ENCODE measurements at regions not wholly inside any gene's neighbourhood (a gene's known extent, or its start where the extent isn't known, plus 50 kb on each side); places are given as distances from the start of the nearest gene placed in this dataset.

GRCh38 chr13:65508745-65509144 is 1721.4 kb downstream of the PCDH9 start:
- Histone ChIP-seq H3K79me2 (ENCODE audit: control insufficient read depth, low read length) (no peaks in the 10 kb centered on the region), H3K9me3 (ENCODE audit: control insufficient read depth, insufficient read depth, low read length) (no peaks in the 10 kb centered on the region), H3K4me2 (ENCODE audit: low read length) (no peak overlapping the region), H3K27ac (ENCODE audit: low read depth, low read length) (no peak overlapping the region), H3K36me3 (ENCODE audit: control insufficient read depth, low read length) (no peaks in the 10 kb centered on the region), H3K4me3 (ENCODE audit: low read length) (no peak overlapping the region), H3K27me3 (ENCODE audit: control insufficient read depth, low read length) (no peaks in the 10 kb centered on the region), H4K20me1 (ENCODE audit: control insufficient read depth, insufficient read depth, low read depth, low read length) (no peaks in the 10 kb centered on the region), H3K4me1 (ENCODE audit: control insufficient read depth, low read length) (no peaks in the 10 kb centered on the region), H3K9me2 (replicated peaks; ENCODE audit: control insufficient read depth, low read length) (no peaks in the 10 kb centered on the region), H3F3A (ENCODE audit: control insufficient read depth, insufficient read depth) (no peaks in the 10 kb centered on the region)
- TF ChIP-seq CTCF (IDR thresholded peaks at IDR 0.05; ENCODE audit: low read depth, low read length, poor library complexity, severe bottlenecking) (no peak), EZH2phosphoT487 (IDR thresholded peaks at IDR 0.05; ENCODE audit: borderline replicate concordance, low read length) (no peak)

- TF ChIP-seq CTCF (IDR thresholded peaks at IDR 0.05; ENCODE audit: low read depth, low read length, poor library complexity, severe bottlenecking) (no peak), EZH2phosphoT487 (IDR thresholded peaks at IDR 0.05; ENCODE audit: borderline replicate concordance, low read length) (no peak)
- Histone ChIP-seq H3K4me2 (ENCODE audit: low read length) (no peak overlapping the region), H3K27me3 (ENCODE audit: control insufficient read depth, low read length) (no peaks in the 10 kb centered on the region), H3K9me2 (replicated peaks; ENCODE audit: control insufficient read depth, low read length) (no peaks in the 10 kb centered on the region), H4K20me1 (ENCODE audit: control insufficient read depth, insufficient read depth, low read depth, low read length) (no peaks in the 10 kb centered on the region), H3F3A (ENCODE audit: control insufficient read depth, insufficient read depth) (no peaks in the 10 kb centered on the region), H3K79me2 (ENCODE audit: control insufficient read depth, low read length) (no peaks in the 10 kb centered on the region), H3K27ac (ENCODE audit: low read depth, low read length) (no peak overlapping the region), H3K36me3 (ENCODE audit: control insufficient read depth, low read length) (no peaks in the 10 kb centered on the region), H3K4me1 (ENCODE audit: control insufficient read depth, low read length) (no peaks in the 10 kb centered on the region), H3K4me3 (ENCODE audit: low read length) (no peak overlapping the region), H3K9me3 (ENCODE audit: control insufficient read depth, insufficient read depth, low read length) (no peaks in the 10 kb centered on the region)
Measured at GRCh38 chr13:65508338-65508737, 1721.8 kb downstream of the PCDH9 start.

DNA sequence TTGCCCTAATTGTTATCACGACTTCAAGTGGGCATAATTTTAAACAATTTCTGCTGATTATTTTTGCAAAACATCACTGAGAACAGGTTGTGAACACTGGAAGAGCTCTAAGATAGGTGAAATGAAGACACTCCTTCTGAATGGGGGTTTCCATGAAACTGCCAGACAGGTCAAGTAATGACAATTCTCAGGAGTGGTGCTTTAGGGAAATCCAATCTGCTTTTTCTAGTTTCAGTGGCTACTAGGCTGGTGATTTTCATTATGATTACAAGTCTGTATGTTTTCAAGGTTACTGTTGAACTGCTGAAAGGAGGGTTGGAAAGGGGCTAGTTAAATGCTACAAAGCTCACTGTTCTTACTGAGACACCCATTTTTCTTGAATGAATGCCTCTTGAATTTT is 1724.2 kb downstream of the PCDH9 start:
- Histone ChIP-seq H3K36me3 (ENCODE audit: control insufficient read depth, low read length) (no peaks in the 10 kb centered on the region), H3F3A (ENCODE audit: control insufficient read depth, insufficient read depth) (no peaks in the 10 kb centered on the region), H3K9me2 (replicated peaks; ENCODE audit: control insufficient read depth, low read length) (no peaks in the 10 kb centered on the region), H3K4me2 (ENCODE audit: low read length) (no peak overlapping the region), H4K20me1 (ENCODE audit: control insufficient read depth, insufficient read depth, low read depth, low read length) (no peaks in the 10 kb centered on the region), H3K4me3 (ENCODE audit: low read length) (no peak overlapping the region), H3K9me3 (ENCODE audit: control insufficient read depth, insufficient read depth, low read length) (no peaks in the 10 kb centered on the region), H3K4me1 (ENCODE audit: control insufficient read depth, low read length) (no peaks in the 10 kb centered on the region), H3K27ac (ENCODE audit: low read depth, low read length) (no peak overlapping the region), H3K79me2 (ENCODE audit: control insufficient read depth, low read length) (no peaks in the 10 kb centered on the region), H3K27me3 (ENCODE audit: control insufficient read depth, low read length) (no peaks in the 10 kb centered on the region)
- TF ChIP-seq EZH2phosphoT487 (IDR thresholded peaks at IDR 0.05; ENCODE audit: borderline replicate concordance, low read length) (no peak), CTCF (IDR thresholded peaks at IDR 0.05; ENCODE audit: low read depth, low read length, poor library complexity, severe bottlenecking) (no peak)

- Histone ChIP-seq H3K9me2 (replicated peaks; ENCODE audit: control insufficient read depth, low read length) (no peaks in the 10 kb centered on the region), H3K79me2 (ENCODE audit: control insufficient read depth, low read length) (no peaks in the 10 kb centered on the region), H3K9me3 (ENCODE audit: control insufficient read depth, insufficient read depth, low read length) (no peaks in the 10 kb centered on the region), H3K36me3 (ENCODE audit: control insufficient read depth, low read length) (no peaks in the 10 kb centered on the region), H3K4me3 (ENCODE audit: low read length) (no peak overlapping the region), H4K20me1 (ENCODE audit: control insufficient read depth, insufficient read depth, low read depth, low read length) (no peaks in the 10 kb centered on the region), H3K4me1 (ENCODE audit: control insufficient read depth, low read length) (no peaks in the 10 kb centered on the region), H3K27ac (ENCODE audit: low read depth, low read length) (no peak overlapping the region), H3K4me2 (ENCODE audit: low read length) (no peak overlapping the region), H3K27me3 (ENCODE audit: control insufficient read depth, low read length) (no peaks in the 10 kb centered on the region), H3F3A (ENCODE audit: control insufficient read depth, insufficient read depth) (no peaks in the 10 kb centered on the region)
- TF ChIP-seq CTCF (IDR thresholded peaks at IDR 0.05; ENCODE audit: low read depth, low read length, poor library complexity, severe bottlenecking) (no peak), EZH2phosphoT487 (IDR thresholded peaks at IDR 0.05; ENCODE audit: borderline replicate concordance, low read length) (no peak)
Measured at GRCh38 chr13:65504213-65504612, 1725.9 kb downstream of the PCDH9 start.
